Thymus (tissue), 11 donors: ENCODE measurements at regions not wholly inside any gene's neighbourhood (a gene's known extent, or its start where the extent isn't known, plus 50 kb on each side); places are given as distances from the start of the nearest gene placed in this dataset.

ENCODE experiments used
- DNase-seq, 9 donors: peaks; one replicate each; pipeline ENCODE4 v3.0.0-alpha.2; 2013; ENCODE audit warnings: low spot score in 9 of 9, low read depth in 6 of 9, missing footprints in 1 of 9
- H3K27ac ChIP-seq, 2 donors: one replicate each; pipeline ENCODE4 v1.5.1; 2013; ENCODE audit warnings: control low read depth in 1 of 2, low read depth in 1 of 2, low read length in 1 of 2, mild to moderate bottlenecking in 1 of 2, moderate library complexity in 1 of 2
- H3K27me3 ChIP-seq, 2 donors: one replicate each; pipeline ENCODE4 v1.5.1; 2013; ENCODE audit warnings: low read length in 1 of 2; ENCODE audit not compliant: control insufficient read depth in 2 of 2, insufficient read depth in 1 of 2
- H3K36me3 ChIP-seq, 2 donors: one replicate each; pipeline ENCODE4 v1.5.1; 2013; ENCODE audit warnings: low read length in 1 of 2, mild to moderate bottlenecking in 1 of 2, moderate library complexity in 1 of 2; ENCODE audit not compliant: control insufficient read depth in 2 of 2, insufficient read depth in 2 of 2
- H3K4me1 ChIP-seq, 2 donors: one replicate each; pipeline ENCODE4 v1.5.1; 2013; ENCODE audit warnings: low read length in 2 of 2; ENCODE audit not compliant: control insufficient read depth in 2 of 2, insufficient read depth in 2 of 2
- H3K4me3 ChIP-seq, 2 donors: one replicate each; pipeline ENCODE4 v1.5.1; 2013; ENCODE audit warnings: low read length in 2 of 2, control low read depth in 1 of 2, mild to moderate bottlenecking in 1 of 2
- H3K9me3 ChIP-seq, 2 donors: one replicate each; pipeline ENCODE4 v1.5.1; 2013; ENCODE audit warnings: low read length in 1 of 2, mild to moderate bottlenecking in 1 of 2; ENCODE audit not compliant: control insufficient read depth in 2 of 2, insufficient read depth in 1 of 2
- whole genome bisulfite sequencing: extraction: QIAGEN DNeasy Blood & Tissue Kit; methylation state at CpG from one replicate; pipeline ENCODE4 v1.1.7; 2013; 5-methylcytosine and 5-hydroxymethylcytosine counted together
- donor health status: healthy.

DNA sequence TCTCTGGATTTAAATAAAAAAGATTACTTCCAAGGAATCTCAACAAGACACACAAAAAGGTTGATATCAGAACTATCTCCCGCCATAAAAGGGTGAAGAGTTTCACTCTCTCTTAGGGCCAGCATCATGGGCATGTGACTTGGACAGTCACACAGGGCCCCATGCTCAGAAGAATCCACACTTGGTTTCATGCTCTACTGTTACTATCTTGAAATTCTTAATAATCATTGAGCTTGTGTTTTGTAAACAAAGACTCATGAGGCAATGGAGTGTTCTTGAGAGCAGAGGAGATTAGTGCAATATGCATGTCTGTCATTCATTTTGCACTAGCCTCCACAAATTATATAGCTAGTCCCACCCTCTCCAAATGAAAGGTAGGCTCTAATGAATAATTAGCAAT lies 58.4 kb downstream of the HMHB1 start:
- Histone ChIP-seq H3K27me3 (no peaks in the 10 kb centered on the region), H3K4me1 (no peaks in the 10 kb centered on the region), H3K27ac (no peak overlapping the region), H3K9me3 (no peaks in the 10 kb centered on the region), H3K36me3 (no peaks in the 10 kb centered on the region), H3K4me3 (no peak overlapping the region)
- 100% methylated on average over 1 of the region's 1 CpG for WGBS
- no peak for DNase-seq

DNA sequence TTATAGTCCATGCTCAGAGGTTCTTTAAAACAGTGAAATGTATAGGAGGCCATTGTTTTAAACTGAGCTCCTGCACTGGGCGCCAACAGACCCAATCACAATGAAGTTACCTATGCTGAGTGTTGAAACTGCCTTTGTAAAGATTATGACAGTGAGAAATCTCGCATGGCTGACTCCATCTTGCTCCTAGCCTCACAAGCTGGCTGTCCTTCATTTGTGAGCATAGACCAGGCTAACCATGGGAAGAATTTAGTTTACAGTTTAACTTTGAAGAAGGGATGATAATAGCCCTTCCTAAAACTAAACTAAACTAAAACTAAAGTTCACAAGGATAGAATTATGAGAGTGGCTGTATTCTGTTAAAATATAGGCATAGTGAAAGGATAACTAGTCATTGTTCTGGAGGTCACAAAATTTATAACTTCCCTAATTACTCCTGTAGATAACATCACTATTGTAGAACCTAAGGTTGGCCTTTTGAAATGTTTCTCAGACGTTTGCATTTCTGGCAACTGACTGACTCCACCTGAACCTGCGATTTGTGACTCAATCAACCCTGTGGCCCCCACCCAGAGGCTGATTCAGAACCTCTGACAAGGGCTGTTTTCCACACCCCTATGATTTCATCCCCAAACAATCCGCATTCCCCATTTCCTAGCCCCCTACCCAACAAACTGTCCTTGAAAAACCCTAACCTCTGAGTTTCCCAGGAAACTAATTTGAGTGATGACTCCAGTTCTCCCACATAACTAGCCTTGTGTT lies 59.1 kb downstream of the HMHB1 start:
- Histone ChIP-seq H3K27ac (no peak overlapping the region), H3K27me3 (no peaks in the 10 kb centered on the region), H3K36me3 (no peaks in the 10 kb centered on the region), H3K9me3 (no peaks in the 10 kb centered on the region), H3K4me3 (no peak overlapping the region), H3K4me1 (no peaks in the 10 kb centered on the region)
- WGBS, result 72% methylated on average over 5 of the region's 5 CpGs
- DNase-seq, result no peak

DNA sequence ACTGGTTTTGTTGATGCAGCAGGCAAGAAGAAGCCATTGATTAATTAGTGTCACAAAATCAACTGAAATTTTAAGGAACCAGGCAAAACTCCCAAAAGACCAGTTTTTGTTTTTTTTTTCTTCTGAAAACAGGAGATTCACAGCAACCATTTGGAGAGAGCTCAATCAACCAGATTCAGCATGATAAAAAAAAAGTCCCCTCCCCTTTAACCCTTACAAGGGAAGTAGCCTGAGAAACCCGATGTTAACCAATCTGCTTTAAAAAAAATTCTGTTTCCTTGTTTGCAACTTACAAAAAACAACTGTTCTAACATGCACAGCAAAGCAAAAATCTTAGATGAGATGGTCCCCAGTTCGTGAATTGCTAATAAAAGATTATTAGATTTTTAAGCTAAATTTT lies 59.7 kb downstream of the HMHB1 start:
- WGBS, result 93% methylated on average over 2 of the region's 2 CpGs
- H3K4me3 ChIP-seq, result no peak overlapping the region
- no peaks in the 10 kb centered on the region for H3K27me3 ChIP-seq
- H3K36me3 ChIP-seq, result no peaks in the 10 kb centered on the region
- H3K27ac ChIP-seq, result no peak overlapping the region
- no peaks in the 10 kb centered on the region for H3K9me3 ChIP-seq
- no peak for DNase-seq
- no peaks in the 10 kb centered on the region for H3K4me1 ChIP-seq

DNA sequence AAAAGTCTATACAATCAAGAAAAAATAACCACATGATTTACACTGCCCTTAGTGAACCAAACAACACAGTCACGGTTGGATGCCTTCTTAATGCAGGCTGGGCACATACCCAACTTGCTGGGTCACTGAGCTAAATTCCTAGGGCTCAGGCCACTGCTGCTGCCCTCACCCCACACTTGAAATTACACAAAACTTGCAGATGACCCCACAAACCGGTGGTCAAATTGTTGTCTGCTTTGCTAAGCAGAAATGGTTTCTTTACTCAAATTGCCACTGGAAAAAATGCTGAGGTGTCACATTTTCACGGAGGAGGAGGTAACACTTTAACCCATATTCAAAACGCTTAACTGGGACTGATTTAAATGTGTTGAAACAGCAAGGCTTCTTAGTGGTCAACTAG lies 62.4 kb downstream of the HMHB1 start:
- H3K36me3 ChIP-seq, result no peaks in the 10 kb centered on the region
- no peaks in the 10 kb centered on the region for H3K27me3 ChIP-seq
- DNase-seq, result no peak
- H3K27ac ChIP-seq, result no peak overlapping the region
- 92% methylated on average over 4 of the region's 4 CpGs for WGBS
- no peaks in the 10 kb centered on the region for H3K9me3 ChIP-seq
- H3K4me3 ChIP-seq, result no peak overlapping the region
- H3K4me1 ChIP-seq, result no peaks in the 10 kb centered on the region

DNA sequence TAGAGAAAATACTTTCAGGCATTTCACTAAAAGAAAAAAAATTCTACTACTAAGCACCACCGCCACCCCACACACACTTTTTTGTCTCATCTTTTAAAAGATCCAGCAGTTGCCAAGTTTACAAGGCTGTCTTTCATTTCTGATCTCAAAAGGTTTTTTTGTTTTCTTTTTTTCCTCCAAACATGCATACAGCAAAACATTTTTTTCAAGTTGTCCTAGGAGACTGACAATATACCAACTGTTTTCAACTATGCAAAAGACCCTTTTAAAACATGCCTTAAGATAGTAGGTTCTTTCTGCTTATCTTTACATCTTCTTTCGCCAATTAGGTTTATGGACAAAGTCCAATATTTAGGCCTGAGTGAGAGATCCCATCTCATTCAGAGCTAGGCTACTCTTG lies 65.2 kb downstream of the HMHB1 start:
- Histone ChIP-seq H3K4me1 (no peaks in the 10 kb centered on the region), H3K36me3 (no peaks in the 10 kb centered on the region), H3K9me3 (no peaks in the 10 kb centered on the region), H3K27me3 (no peaks in the 10 kb centered on the region), H3K27ac (no peak overlapping the region), H3K4me3 (no peak overlapping the region)
- WGBS, result 97% methylated on average over 2 of the region's 2 CpGs
- DNase-seq, result no peak

GRCh38 chr5:143878430-143878829 lies 66.5 kb downstream of the HMHB1 start:
- H3K36me3 ChIP-seq, result no peaks in the 10 kb centered on the region
- no peak overlapping the region for H3K27ac ChIP-seq
- no peak for DNase-seq
- H3K9me3 ChIP-seq, result no peaks in the 10 kb centered on the region
- H3K4me1 ChIP-seq, result no peaks in the 10 kb centered on the region
- 96% methylated on average over 5 of the region's 5 CpGs for WGBS
- H3K4me3 ChIP-seq, result no peak overlapping the region
- no peaks in the 10 kb centered on the region for H3K27me3 ChIP-seq

DNA sequence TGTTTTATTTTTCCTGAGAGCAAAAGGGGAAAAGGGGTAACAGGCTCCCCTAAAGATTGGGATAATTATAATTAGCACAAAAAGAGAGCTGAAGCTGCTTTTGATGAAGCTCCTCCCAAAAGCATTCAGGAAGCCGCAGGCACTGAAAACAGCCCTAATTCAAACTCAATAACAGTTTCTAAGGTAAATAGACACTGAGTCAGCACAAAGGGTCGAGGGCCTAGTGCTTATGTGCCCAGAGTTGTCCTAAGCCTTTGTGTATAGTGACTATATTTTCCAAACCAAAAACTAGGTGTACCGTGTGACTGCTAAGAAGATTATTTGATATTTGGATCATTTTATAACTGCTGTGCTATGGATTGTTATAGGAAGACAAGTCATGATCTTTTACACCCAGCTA lies 67.7 kb downstream of the HMHB1 start:
- Histone ChIP-seq H3K36me3 (no peaks in the 10 kb centered on the region), H3K4me3 (no peak overlapping the region), H3K9me3 (no peaks in the 10 kb centered on the region), H3K27me3 (no peaks in the 10 kb centered on the region), H3K27ac (no peak overlapping the region), H3K4me1 (no peaks in the 10 kb centered on the region)
- WGBS, result 83% methylated on average over 3 of the region's 3 CpGs
- DNase-seq, result no peak

GRCh38 chr5:143880178-143880577 lies 68.2 kb downstream of the HMHB1 start:
- Histone ChIP-seq H3K36me3 (no peaks in the 10 kb centered on the region), H3K27ac (no peak overlapping the region), H3K27me3 (no peaks in the 10 kb centered on the region), H3K4me1 (no peaks in the 10 kb centered on the region), H3K4me3 (no peak overlapping the region), H3K9me3 (no peaks in the 10 kb centered on the region)
- DNase-seq, result no peak
- WGBS, result 84% methylated on average over 6 of the region's 6 CpGs

DNA sequence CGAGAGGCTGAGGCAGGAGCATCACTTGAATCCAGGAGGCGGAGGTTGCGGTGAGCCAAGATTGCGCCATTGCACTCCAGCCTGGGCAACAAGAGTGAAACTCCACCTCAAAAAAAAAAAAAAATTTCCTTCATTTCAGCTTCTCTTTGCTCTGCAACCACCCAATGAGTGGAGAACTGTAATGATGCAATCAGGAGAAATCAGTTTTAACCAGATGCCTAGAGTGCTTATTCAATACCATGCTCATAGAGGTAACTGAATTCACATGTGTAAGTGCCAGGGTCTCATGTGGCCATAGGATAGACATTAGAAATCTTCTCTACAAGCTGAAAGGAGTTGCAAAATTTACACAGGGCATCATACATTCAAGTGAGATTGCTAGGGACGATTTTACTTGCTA lies 70.6 kb downstream of the HMHB1 start:
- no peaks in the 10 kb centered on the region for H3K9me3 ChIP-seq
- H3K36me3 ChIP-seq, result no peaks in the 10 kb centered on the region
- H3K4me3 ChIP-seq, result no peak overlapping the region
- peaks cover 0 to 2% of the 10 kb centered on the region in 2 donors for H3K4me1 ChIP-seq
- no peak for DNase-seq
- no peak overlapping the region for H3K27ac ChIP-seq
- H3K27me3 ChIP-seq, result no peaks in the 10 kb centered on the region
- WGBS, result 90% methylated on average over 5 of the region's 5 CpGs
